ENCODE measurements at regions not wholly inside any gene's neighbourhood (a gene's known extent, or its start where the extent isn't known, plus 50 kb on each side); places are given as distances from the start of the nearest gene placed in this dataset.

DNA sequence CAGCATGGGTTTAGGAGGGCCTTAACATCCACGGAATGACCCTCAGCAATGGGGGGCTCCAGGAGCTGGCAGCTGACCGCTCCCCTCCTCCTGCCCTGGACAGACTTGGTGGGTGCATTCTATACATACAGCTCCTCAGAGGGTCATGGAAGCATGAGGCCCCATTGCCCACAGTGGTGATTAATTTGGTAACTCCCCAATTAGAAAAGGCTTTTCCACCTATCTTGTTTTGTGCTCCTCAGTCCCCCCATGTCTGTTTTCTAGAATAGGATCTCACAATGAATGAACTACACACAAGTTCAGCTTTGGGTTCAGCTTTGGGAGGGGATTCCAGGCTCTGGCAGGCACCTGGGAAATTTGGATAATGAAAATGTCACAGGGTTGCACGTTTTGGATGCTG is 707.8 kb downstream of the UQCRFS1 start:
- TF ChIP-seq, protein P1, sequence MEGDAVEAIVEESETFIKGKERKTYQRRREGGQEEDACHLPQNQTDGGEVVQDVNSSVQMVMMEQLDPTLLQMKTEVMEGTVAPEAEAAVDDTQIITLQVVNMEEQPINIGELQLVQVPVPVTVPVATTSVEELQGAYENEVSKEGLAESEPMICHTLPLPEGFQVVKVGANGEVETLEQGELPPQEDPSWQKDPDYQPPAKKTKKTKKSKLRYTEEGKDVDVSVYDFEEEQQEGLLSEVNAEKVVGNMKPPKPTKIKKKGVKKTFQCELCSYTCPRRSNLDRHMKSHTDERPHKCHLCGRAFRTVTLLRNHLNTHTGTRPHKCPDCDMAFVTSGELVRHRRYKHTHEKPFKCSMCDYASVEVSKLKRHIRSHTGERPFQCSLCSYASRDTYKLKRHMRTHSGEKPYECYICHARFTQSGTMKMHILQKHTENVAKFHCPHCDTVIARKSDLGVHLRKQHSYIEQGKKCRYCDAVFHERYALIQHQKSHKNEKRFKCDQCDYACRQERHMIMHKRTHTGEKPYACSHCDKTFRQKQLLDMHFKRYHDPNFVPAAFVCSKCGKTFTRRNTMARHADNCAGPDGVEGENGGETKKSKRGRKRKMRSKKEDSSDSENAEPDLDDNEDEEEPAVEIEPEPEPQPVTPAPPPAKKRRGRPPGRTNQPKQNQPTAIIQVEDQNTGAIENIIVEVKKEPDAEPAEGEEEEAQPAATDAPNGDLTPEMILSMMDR (IDR thresholded peaks at IDR 0.05): no peak
- no peak for TF ChIP-seq POLR2A (IDR thresholded peaks at IDR 0.05)
